Nephron (organoid): ENCODE measurements at regions not wholly inside any gene's neighbourhood (a gene's known extent, or its start where the extent isn't known, plus 50 kb on each side); places are given as distances from the start of the nearest gene placed in this dataset.

ENCODE experiments used
- H3K27ac Mint-ChIP-seq, 3 experiments: 2 replicates each; pipeline ENCODE4 v1.8.0; 2020; ENCODE audit warnings: mixed read lengths in 3 of 3, mild to moderate bottlenecking in 2 of 3, moderate library complexity in 1 of 3
- H3K27me3 Mint-ChIP-seq: 2 replicates; pipeline ENCODE4 v1.8.0; 2021; ENCODE audit warnings: low read depth, mild to moderate bottlenecking, moderate library complexity, mixed read lengths
- H3K36me3 Mint-ChIP-seq: 2 replicates; pipeline ENCODE4 v1.8.0; 2020; ENCODE audit warnings: low read depth, mixed read lengths
- H3K4me1 Mint-ChIP-seq: 2 replicates; pipeline ENCODE4 v1.8.0; 2020; ENCODE audit warnings: mixed read lengths
- H3K4me3 Mint-ChIP-seq, 3 experiments: 2 replicates each; pipeline ENCODE4 v1.8.0; 2020; ENCODE audit warnings: mild to moderate bottlenecking in 3 of 3, mixed read lengths in 3 of 3, moderate library complexity in 2 of 3
- H3K9me3 Mint-ChIP-seq: 2 replicates; pipeline ENCODE4 v1.8.0; 2020; ENCODE audit warnings: mixed read lengths
- CTCF ChIP-seq, 3 experiments: fragments of 200-600 bp; sonication (generic); IDR thresholded peaks; one replicate each; pipeline ENCODE4 v1.5.0; 2021; ENCODE audit warnings: antibody characterized with exemption in 3 of 3; ENCODE audit not compliant: unreplicated experiment in 3 of 3

DNA sequence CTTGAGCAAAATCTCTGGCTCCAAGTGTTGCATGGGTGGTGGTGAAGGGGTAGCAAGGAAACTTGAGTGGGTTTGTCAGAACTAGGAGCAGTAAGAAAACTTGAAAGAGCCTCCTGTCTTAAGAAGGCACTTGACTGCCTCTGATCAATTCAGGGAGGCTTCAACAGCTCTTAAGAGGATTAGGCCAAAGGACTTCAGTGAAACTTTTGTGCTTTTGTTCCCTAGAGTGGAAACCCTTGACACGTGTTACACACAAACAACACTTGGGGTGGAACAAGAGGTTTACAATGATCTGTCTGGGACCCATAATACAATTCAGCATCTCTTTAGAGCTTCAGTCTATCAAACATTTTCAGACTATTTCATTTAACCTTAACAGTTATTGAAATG lies 80.1 kb upstream of the ARMC2 start:
- no peak overlapping the region for H3K27ac Mint-ChIP-seq
- H3K27me3 Mint-ChIP-seq = no peaks in the 10 kb centered on the region

GRCh38 chr6:108768792-108769524 lies 79.3 kb upstream of the ARMC2 start:
- Mint-ChIP-seq H3K27ac (no peak overlapping the region), H3K36me3 (no peaks in the 10 kb centered on the region), H3K4me1 (no peaks in the 10 kb centered on the region), H3K9me3 (peaks cover 4% of the 10 kb centered on the region), H3K4me3 (no peak overlapping the region), H3K27me3 (no peaks in the 10 kb centered on the region)
- TF ChIP-seq CTCF (IDR thresholded peaks at IDR 0.05; ENCODE audit: unreplicated experiment in 3 of 3) = no peak

More for the DNA sequence above, 80.1 kb upstream of the ARMC2 start:
- peaks cover 4% of the 10 kb centered on the region for H3K9me3 Mint-ChIP-seq
- no peak overlapping the region for H3K4me3 Mint-ChIP-seq
- no peaks in the 10 kb centered on the region for H3K36me3 Mint-ChIP-seq
- no peak for TF ChIP-seq CTCF (IDR thresholded peaks at IDR 0.05; ENCODE audit: unreplicated experiment in 3 of 3)
- no peaks in the 10 kb centered on the region for H3K4me1 Mint-ChIP-seq

DNA sequence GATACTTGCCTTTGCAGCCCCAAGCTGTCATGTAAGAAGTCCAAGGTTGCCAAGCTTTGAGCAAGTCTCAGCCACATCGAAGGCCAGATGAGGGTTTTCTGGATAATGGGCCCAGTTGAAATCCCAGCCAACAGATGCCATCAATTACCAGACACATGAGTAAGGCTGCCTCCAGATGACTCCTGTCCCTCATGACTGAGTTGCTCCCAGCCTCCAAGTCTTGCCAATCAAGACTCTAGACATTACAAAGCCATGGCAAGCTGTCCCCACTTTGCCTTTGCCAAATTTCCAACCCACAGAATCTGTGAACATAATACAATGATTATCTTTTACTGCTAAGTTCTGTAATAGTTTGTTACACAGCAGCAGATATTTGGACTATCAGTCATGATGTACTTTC lies 76.8 kb upstream of the ARMC2 start:
- Mint-ChIP-seq H3K36me3 (no peaks in the 10 kb centered on the region), H3K27ac (no peak overlapping the region)
- no peak for TF ChIP-seq CTCF (IDR thresholded peaks at IDR 0.05; ENCODE audit: unreplicated experiment in 3 of 3)

DNA sequence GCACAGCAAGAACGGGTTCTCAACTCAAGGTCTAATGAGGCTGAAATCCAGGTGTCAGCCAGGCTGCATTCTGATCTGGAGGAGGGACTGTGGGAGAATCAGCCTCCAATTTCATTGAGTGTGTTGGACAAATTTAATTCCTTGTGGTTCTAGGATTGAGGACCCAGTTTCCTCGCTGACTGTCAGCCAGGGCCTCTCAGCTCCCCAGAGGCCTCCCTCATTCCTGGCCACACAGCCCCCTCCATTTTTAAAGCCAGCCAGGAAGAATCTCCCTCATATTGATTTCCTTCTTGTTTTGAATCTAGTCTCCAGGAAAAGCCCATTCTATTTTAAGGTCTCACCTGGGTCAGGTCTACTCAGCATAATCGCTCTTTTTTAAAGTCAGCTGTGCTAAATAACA lies 73.7 kb upstream of the ARMC2 start:
- peaks cover 4% of the 10 kb centered on the region for H3K9me3 Mint-ChIP-seq
- no peaks in the 10 kb centered on the region for H3K4me1 Mint-ChIP-seq
- peaks cover 11% of the 10 kb centered on the region for H3K27me3 Mint-ChIP-seq
- H3K36me3 Mint-ChIP-seq = no peaks in the 10 kb centered on the region
- no peak overlapping the region for H3K4me3 Mint-ChIP-seq
- no peak for TF ChIP-seq CTCF (IDR thresholded peaks at IDR 0.05; ENCODE audit: unreplicated experiment in 3 of 3)
- no peak overlapping the region for H3K27ac Mint-ChIP-seq

More for the DNA sequence above, 76.8 kb upstream of the ARMC2 start:
- Mint-ChIP-seq H3K27me3 (no peaks in the 10 kb centered on the region), H3K4me3 (no peak overlapping the region), H3K9me3 (peaks cover 4% of the 10 kb centered on the region), H3K4me1 (no peaks in the 10 kb centered on the region)

GRCh38 chr6:108777536-108777935 lies 70.7 kb upstream of the ARMC2 start:
- TF ChIP-seq CTCF (IDR thresholded peaks at IDR 0.05; ENCODE audit: unreplicated experiment in 3 of 3) = no peak
- no peak overlapping the region for H3K27ac Mint-ChIP-seq
- H3K36me3 Mint-ChIP-seq = no peaks in the 10 kb centered on the region
- H3K9me3 Mint-ChIP-seq = no peaks in the 10 kb centered on the region
- peaks cover 27% of the 10 kb centered on the region for H3K27me3 Mint-ChIP-seq
- H3K4me1 Mint-ChIP-seq = peaks cover 11% of the 10 kb centered on the region
- H3K4me3 Mint-ChIP-seq = no peak overlapping the region
